ENCODE measurements at regions not wholly inside any gene's neighbourhood (a gene's known extent, or its start where the extent isn't known, plus 50 kb on each side); places are given as distances from the start of the nearest gene placed in this dataset.

DNA sequence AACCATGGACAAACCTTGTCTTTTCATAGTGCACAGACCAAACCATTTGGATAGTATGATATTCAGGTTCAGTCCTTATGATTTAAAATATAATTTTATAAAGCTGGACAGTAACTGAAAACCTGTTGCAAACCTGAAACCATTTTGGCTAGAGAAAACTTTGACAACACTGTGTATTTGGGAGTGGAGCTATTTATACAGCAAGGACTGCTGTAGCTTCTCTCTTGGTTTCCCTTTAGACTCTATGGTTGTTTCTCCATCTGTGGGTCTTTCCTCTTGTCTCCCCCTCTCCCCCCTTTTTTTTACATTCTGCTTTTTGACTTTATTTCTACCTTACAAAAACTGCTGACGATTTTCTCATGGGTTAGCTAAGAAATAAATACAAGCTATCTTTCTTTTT, 581.7 kb downstream of the SLC4A3 start:
- TF ChIP-seq, protein P1, sequence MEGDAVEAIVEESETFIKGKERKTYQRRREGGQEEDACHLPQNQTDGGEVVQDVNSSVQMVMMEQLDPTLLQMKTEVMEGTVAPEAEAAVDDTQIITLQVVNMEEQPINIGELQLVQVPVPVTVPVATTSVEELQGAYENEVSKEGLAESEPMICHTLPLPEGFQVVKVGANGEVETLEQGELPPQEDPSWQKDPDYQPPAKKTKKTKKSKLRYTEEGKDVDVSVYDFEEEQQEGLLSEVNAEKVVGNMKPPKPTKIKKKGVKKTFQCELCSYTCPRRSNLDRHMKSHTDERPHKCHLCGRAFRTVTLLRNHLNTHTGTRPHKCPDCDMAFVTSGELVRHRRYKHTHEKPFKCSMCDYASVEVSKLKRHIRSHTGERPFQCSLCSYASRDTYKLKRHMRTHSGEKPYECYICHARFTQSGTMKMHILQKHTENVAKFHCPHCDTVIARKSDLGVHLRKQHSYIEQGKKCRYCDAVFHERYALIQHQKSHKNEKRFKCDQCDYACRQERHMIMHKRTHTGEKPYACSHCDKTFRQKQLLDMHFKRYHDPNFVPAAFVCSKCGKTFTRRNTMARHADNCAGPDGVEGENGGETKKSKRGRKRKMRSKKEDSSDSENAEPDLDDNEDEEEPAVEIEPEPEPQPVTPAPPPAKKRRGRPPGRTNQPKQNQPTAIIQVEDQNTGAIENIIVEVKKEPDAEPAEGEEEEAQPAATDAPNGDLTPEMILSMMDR (IDR thresholded peaks at IDR 0.05) = no peak
- TF ChIP-seq ZFX (IDR thresholded peaks at IDR 0.05; ENCODE audit: borderline replicate concordance) = no peak

All from 22Rv1 (cell line).